Transverse colon (tissue), 4 donors: ENCODE measurements at regions not wholly inside any gene's neighbourhood (a gene's known extent, or its start where the extent isn't known, plus 50 kb on each side); places are given as distances from the start of the nearest gene placed in this dataset.

Source experiments
- DNase-seq: peaks from one replicate; pipeline ENCODE4 v3.0.0-alpha.2; 2019
- H3K27ac ChIP-seq, 4 donors: fragments of 200-600 bp; sonication (generic); 2 replicates each; pipeline ENCODE4 v1.5.1; 2016 to 2018; ENCODE audit warnings: inconsistent platforms in 4 of 4
- H3K27me3 ChIP-seq: fragments of 200-600 bp; sonication (generic); 2 replicates; pipeline ENCODE4 v1.5.1; 2017; ENCODE audit warnings: inconsistent platforms
- H3K36me3 ChIP-seq, 4 donors: fragments of 200-600 bp; sonication (generic); 2 replicates each; pipeline ENCODE4 v1.5.1; 2017 to 2019; ENCODE audit warnings: inconsistent platforms in 4 of 4
- H3K4me1 ChIP-seq, 4 donors: fragments of 200-600 bp; sonication (generic); 2 replicates each; pipeline ENCODE4 v1.5.1; 2017 to 2020; ENCODE audit warnings: inconsistent platforms in 4 of 4
- H3K4me3 ChIP-seq, 4 donors: fragments of 200-600 bp; sonication (generic); 1 replicate in 1 of 4; 2 replicates in 3 of 4; pipeline versions ENCODE4 v1.5.1 to v1.6.1; 2017 to 2019; ENCODE audit warnings: inconsistent platforms in 4 of 4
- H3K9me3 ChIP-seq, 2 donors: fragments of 200-600 bp; sonication (generic); 2 replicates each; pipeline ENCODE4 v1.5.1; 2017 to 2019; ENCODE audit warnings: inconsistent platforms in 2 of 2
- EP300 ChIP-seq: sonication (generic); formaldehyde crosslinking; IDR thresholded peaks from one replicate; pipeline ENCODE4 v1.6.1; 2017; ENCODE audit warnings: antibody characterized with exemption, low read depth
- POLR2A ChIP-seq: fragments of 450-650 bp; IDR thresholded peaks from one replicate; pipeline ENCODE4 v1.6.1; 2016; ENCODE audit warnings: antibody characterized with exemption, mild to moderate bottlenecking, moderate library complexity
- POLR2AphosphoS5 ChIP-seq, 3 donors: sonication (generic); formaldehyde crosslinking; IDR thresholded peaks; one replicate each; pipeline ENCODE4 v1.6.1; 2016; ENCODE audit warnings: antibody characterized with exemption in 3 of 3
- WGBS, 2 donors: methylation state at CpG; one replicate each; pipeline ENCODE4 v1.1.5; 2018; ENCODE audit warnings: low coverage in 1 of 2; 5-methylcytosine and 5-hydroxymethylcytosine counted together
- in situ Hi-C, 4 donors: fragments of 200-750 bp; cut with MboI; loops; one replicate each; pipeline versions ENCODE4 v1.15.0 to v1.15.1; 2017; ENCODE audit warnings: low sequenced_read_pairs in 3 of 4, low pct_ligation_motif_present in 1 of 4, low pct_unique_long_range_greater_than_20kb in 1 of 4
- intact Hi-C: fragments of 100-400 bp; cut with DNase I; formaldehyde crosslinking; loops from one replicate; pipeline ENCODE4 v1.15.1; 2023; ENCODE audit warnings: low total_unique reads
- TF ChIP-seq, protein P1 (sequence below), 5 experiments: fragments of 200-600 bp in 3 of 5; fragments of 450-650 bp in 2 of 5; sonication (generic) in 3 of 5; IDR thresholded peaks; 1 replicate in 2 of 5; 2 replicates in 3 of 5; pipeline ENCODE4 v1.5.1; 2016 to 2017; ENCODE audit warnings: antibody characterized with exemption in 5 of 5, inconsistent platforms in 3 of 5, mild to moderate bottlenecking in 2 of 5, moderate library complexity in 1 of 5

GRCh38 chr4:126757219-126757618 lies 875.5 kb upstream of the INTU start:
- intact Hi-C loops: no loop called here

DNA sequence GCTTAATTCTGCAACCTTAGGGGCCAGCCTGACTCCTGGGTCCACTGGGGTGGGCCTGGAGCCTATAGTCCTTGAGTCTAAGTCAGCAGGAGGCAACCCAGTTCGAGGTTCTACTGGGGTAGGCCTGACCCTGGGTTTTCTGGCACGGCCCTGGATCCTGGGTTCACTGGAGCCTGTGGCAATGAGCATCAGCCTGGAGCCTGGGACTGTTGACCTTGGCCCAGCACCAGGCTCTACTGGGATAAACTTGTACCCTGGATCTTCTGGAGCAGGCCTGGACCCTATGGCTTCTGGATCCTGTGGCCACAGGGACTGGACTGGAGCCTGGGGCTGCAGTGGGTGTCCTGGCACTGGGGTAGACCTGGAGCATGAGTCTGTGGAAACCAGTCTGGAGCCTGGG lies 874.3 kb upstream of the INTU start:
- 44% methylated on average over 2 of the region's 2 CpGs; no CpG with 5 or more reads in 1 of the 2 donors for WGBS, 2 donors
- in situ Hi-C loops: no loop called here
- no peak overlapping the region for H3K4me3 ChIP-seq
- no peak for DNase-seq
- H3K36me3 ChIP-seq: no peaks in the 10 kb centered on the region
- H3K27ac ChIP-seq: no peak overlapping the region
- H3K27me3 ChIP-seq: no peaks in the 10 kb centered on the region
- intact Hi-C loops: no loop called here
- H3K9me3 ChIP-seq: no peaks in the 10 kb centered on the region
- TF ChIP-seq POLR2AphosphoS5 (IDR thresholded peaks at IDR 0.05) (no peak), EP300 (no peak), POLR2A (no peak)
- TF ChIP-seq, protein P1, sequence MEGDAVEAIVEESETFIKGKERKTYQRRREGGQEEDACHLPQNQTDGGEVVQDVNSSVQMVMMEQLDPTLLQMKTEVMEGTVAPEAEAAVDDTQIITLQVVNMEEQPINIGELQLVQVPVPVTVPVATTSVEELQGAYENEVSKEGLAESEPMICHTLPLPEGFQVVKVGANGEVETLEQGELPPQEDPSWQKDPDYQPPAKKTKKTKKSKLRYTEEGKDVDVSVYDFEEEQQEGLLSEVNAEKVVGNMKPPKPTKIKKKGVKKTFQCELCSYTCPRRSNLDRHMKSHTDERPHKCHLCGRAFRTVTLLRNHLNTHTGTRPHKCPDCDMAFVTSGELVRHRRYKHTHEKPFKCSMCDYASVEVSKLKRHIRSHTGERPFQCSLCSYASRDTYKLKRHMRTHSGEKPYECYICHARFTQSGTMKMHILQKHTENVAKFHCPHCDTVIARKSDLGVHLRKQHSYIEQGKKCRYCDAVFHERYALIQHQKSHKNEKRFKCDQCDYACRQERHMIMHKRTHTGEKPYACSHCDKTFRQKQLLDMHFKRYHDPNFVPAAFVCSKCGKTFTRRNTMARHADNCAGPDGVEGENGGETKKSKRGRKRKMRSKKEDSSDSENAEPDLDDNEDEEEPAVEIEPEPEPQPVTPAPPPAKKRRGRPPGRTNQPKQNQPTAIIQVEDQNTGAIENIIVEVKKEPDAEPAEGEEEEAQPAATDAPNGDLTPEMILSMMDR (IDR thresholded peaks at IDR 0.05): no peak
- no peaks in the 10 kb centered on the region for H3K4me1 ChIP-seq

More at GRCh38 chr4:126757219-126757618, 875.5 kb upstream of the INTU start:
- no peak for DNase-seq
- Histone ChIP-seq H3K27me3 (no peaks in the 10 kb centered on the region), H3K27ac (no peak overlapping the region), H3K9me3 (no peaks in the 10 kb centered on the region), H3K4me3 (no peak overlapping the region), H3K36me3 (no peaks in the 10 kb centered on the region), H3K4me1 (no peaks in the 10 kb centered on the region)
- TF ChIP-seq, protein P1 (IDR thresholded peaks at IDR 0.05): no peak
- TF ChIP-seq POLR2A (no peak), POLR2AphosphoS5 (IDR thresholded peaks at IDR 0.05) (no peak), EP300 (no peak)
- in situ Hi-C loops: no loop called here
- 75 to 83% methylated on average over 1 of the region's 1 CpG for WGBS, 2 donors

- intact Hi-C loops: no loop called here
- Histone ChIP-seq H3K4me3 (no peak overlapping the region), H3K4me1 (no peaks in the 10 kb centered on the region), H3K36me3 (no peaks in the 10 kb centered on the region), H3K27ac (no peak overlapping the region), H3K9me3 (no peaks in the 10 kb centered on the region), H3K27me3 (no peaks in the 10 kb centered on the region)
- in situ Hi-C loops: no loop called here
- TF ChIP-seq POLR2A (no peak), EP300 (no peak), POLR2AphosphoS5 (IDR thresholded peaks at IDR 0.05) (no peak)
- TF ChIP-seq, protein P1 (IDR thresholded peaks at IDR 0.05): no peak
- WGBS, 2 donors: 79 to 82% methylated on average over 1 of the region's 1 CpG
- no peak for DNase-seq
Measured at GRCh38 chr4:126761947-126762662, 870.7 kb upstream of the INTU start.

GRCh38 chr4:126762663-126763247 lies 870.0 kb upstream of the INTU start:
- no peak overlapping the region for H3K4me3 ChIP-seq
- no peak for TF ChIP-seq EP300
- TF ChIP-seq, protein P1 (IDR thresholded peaks at IDR 0.05): no peak
- no peaks in the 10 kb centered on the region for H3K36me3 ChIP-seq
- no peaks in the 10 kb centered on the region for H3K27me3 ChIP-seq
- H3K27ac ChIP-seq: no peak overlapping the region
- no peaks in the 10 kb centered on the region for H3K4me1 ChIP-seq
- in situ Hi-C loops (no loop called here), intact Hi-C loops (no loop called here)
- no peaks in the 10 kb centered on the region for H3K9me3 ChIP-seq
- WGBS, 2 donors: 76 to 90% methylated on average over 2 to 5 of the region's 5 CpGs
- DNase-seq: no peak
